Stimulated activated CD8-positive, alpha-beta memory T cell treated with anti-CD3 and anti-CD28 coated beads, Interleukin-2, amount 100 ng/mL, for 48 hours (primary cell): ENCODE measurements at regions not wholly inside any gene's neighbourhood (a gene's known extent, or its start where the extent isn't known, plus 50 kb on each side); places are given as distances from the start of the nearest gene placed in this dataset.

Experiments used
- DNase-seq, 2 donors: peaks; one replicate each; pipeline ENCODE4 v3.0.0-alpha.2; 2020; ENCODE audit warnings: low read depth in 2 of 2

- no peak for DNase-seq
Measured at GRCh38 chr10:31143331-31143935, 111.8 kb upstream of the ZNF438 start.

- DNase-seq: no peak
Measured at GRCh38 chr10:31145986-31146385, 114.3 kb upstream of the ZNF438 start.

- peak in 1 of 2 donors; percentile 10 for DNase-seq
Measured at GRCh38 chr10:31146491-31147209, 115.0 kb upstream of the ZNF438 start.

- DNase-seq: no peak
Measured at GRCh38 chr10:31147210-31147608, 115.5 kb upstream of the ZNF438 start.

- no peak for DNase-seq
Measured at GRCh38 chr10:31148951-31149350, 117.3 kb upstream of the ZNF438 start.

GRCh38 chr10:31149835-31150512 lies 118.3 kb upstream of the ZNF438 start:
- no peak for DNase-seq

GRCh38 chr10:31151301-31151700 lies 119.6 kb upstream of the ZNF438 start:
- no peak for DNase-seq

GRCh38 chr10:31152421-31153135 lies 120.9 kb upstream of the ZNF438 start:
- DNase-seq: no peak

GRCh38 chr10:31153161-31153560 lies 121.5 kb upstream of the ZNF438 start:
- no peak for DNase-seq

- no peak for DNase-seq
Measured at GRCh38 chr10:31153692-31154091, 122.0 kb upstream of the ZNF438 start.

GRCh38 chr10:31154996-31155395 lies 123.3 kb upstream of the ZNF438 start:
- no peak for DNase-seq

- no peak for DNase-seq
Measured at GRCh38 chr10:31157123-31158010, 125.7 kb upstream of the ZNF438 start.

GRCh38 chr10:31158011-31158658 lies 126.5 kb upstream of the ZNF438 start:
- DNase-seq: no peak

- no peak for DNase-seq
Measured at GRCh38 chr10:31166606-31167005, 134.9 kb upstream of the ZNF438 start.

GRCh38 chr10:31170636-31171035 lies 139.0 kb upstream of the ZNF438 start:
- no peak for DNase-seq

- no peak for DNase-seq
Measured at GRCh38 chr10:31171402-31172083, 139.9 kb upstream of the ZNF438 start.

- no peak for DNase-seq
Measured at GRCh38 chr10:31172925-31173324, 141.3 kb upstream of the ZNF438 start.

- no peak for DNase-seq
Measured at GRCh38 chr10:31173752-31174151, 142.1 kb upstream of the ZNF438 start.

GRCh38 chr10:31179091-31179680 lies 139.8 kb upstream of the ZEB1 start:
- no peak for DNase-seq
